Activated CD4-positive, alpha-beta T cell treated with anti-CD3 and anti-CD28 coated beads, Interleukin-2, amount 50 U/mL, for 1 hour (primary cell): ENCODE measurements at regions not wholly inside any gene's neighbourhood (a gene's known extent, or its start where the extent isn't known, plus 50 kb on each side); places are given as distances from the start of the nearest gene placed in this dataset.

Source experiments
- DNase-seq: peaks from one replicate; pipeline ENCODE4 v3.0.0-alpha.2; 2020

DNA sequence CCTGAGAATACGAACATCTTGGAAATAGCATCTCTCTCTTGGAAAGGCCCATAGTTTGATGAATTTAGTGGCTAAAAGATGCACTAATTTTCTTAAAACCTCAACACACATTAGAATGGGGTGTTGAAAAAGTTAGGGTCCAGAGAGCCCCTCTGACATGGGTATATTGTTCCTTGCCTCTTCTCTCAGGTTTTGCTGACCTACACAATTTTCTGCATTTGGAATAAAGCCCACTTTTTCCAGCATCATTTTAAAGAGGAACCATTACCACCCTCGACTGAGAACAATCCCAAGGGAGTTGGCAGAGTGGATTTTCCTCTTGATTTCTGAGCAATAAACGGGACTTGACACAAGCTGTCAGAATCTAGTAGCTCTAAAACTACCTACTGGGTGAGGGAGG is 156.1 kb downstream of the PMP22 start:
- DNase-seq, result no peak

DNA sequence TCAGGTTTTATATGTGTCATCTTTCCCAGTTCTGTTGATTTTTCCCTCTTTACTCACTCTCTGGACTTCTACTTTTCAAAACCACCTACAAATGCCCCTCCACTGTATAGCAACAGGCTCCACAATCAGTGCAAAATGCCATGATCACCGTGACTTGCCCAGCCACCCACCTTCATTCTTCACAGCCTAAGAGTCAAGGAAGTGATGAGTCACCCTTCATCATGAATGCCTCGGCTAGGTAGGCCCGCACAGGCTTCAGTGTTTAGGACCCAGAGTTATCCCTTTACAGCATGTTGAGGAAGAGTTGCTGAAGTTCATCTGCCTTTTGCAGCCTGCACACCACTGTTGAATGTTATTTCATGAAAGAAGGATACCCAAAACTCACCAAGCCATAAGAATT is 158.6 kb downstream of the PMP22 start:
- DNase-seq, result no peak

DNA sequence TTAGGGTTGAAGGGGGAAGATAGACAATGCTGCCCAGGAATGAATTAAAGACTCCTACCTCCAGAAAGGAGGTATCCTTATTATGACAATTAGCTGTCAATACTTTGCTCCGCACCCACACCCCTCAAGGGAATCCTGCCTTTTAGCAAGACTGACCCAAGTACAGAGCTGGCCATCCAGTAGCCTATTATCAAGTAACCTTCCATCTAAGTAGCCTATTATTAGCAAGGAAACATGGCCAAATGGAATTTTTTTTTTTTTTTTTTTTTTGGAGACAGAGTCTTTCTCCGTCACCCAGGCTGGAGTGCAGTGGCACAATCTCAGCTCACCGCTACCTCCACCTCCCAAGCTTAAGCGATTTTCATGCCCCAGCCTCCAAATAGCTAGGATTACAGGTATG is 161.3 kb downstream of the PMP22 start:
- no peak for DNase-seq

DNA sequence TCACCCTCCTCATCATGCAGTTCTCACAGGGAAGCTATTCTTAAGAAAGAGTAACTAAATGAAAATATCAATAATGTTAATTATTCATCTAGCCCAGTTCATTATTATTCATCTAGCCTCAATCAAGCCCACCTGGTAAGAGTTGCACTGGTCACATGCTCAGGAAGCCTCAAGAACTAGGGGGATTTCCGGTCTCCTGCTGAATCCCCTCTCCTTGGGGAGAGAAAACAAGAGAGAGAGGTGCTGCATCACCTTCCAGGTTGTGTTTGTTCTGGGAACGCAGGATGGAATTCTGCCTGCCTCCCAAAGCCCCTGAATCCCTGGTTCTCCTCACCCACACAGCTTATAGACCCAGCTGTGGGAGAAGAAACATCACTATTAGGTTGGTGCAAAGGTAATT is 164.0 kb downstream of the PMP22 start:
- DNase-seq, result no peak

DNA sequence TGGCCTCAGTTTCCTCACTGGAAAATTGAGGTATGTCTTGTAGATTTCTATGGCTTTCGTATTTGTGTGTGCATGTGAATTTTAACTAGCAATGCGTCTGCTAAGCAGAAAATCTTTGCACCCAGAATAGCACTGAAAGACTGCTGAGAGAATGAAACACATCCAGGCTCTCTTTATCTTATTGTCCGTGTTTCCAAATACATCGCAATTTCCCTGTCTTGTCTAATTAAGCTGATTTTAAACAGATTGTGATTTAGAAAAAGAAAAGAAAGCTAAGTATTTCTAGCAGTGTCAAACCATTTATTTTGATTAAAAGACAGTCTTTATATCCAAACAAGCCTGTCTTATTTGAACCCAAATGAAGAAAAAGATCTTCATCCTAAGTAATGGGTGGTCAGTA is 168.6 kb downstream of the PMP22 start:
- no peak for DNase-seq

DNA sequence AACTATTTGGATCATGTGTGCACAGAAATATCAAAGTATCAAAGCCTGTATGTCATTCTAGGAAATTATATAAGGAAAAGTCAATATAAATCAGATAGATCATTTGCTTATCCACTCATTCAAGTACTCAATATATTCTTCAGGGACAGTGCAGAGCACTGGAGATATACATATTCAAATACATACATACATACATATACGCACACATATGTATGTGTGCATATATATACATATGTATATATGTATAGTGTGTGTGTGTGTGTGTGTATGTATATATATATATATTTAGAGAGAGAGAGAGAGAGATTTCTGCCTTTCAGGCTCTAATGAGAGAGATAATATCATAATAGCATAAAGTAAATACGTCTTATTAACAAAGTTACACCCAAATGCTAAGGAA is 169.2 kb downstream of the PMP22 start:
- DNase-seq, result no peak

DNA sequence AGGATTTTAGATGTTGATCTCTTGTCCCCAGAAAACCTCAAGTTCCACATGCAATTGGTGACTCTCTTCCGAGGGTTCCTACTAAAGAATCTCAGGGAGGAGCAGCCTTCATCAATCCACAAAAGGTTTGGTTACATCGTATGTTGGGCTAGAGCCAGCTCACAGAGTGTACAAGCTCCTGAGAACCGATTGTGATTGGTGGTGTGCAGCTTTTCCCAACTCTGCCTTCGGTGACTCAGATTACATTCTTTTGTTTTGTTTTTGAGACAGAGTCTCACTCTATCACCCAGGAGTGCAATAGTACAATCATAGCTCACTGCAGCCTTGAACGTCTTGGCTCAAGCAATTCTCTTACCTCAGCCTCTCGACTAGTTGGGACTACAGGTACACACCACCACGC is 172.4 kb downstream of the PMP22 start:
- no peak for DNase-seq

DNA sequence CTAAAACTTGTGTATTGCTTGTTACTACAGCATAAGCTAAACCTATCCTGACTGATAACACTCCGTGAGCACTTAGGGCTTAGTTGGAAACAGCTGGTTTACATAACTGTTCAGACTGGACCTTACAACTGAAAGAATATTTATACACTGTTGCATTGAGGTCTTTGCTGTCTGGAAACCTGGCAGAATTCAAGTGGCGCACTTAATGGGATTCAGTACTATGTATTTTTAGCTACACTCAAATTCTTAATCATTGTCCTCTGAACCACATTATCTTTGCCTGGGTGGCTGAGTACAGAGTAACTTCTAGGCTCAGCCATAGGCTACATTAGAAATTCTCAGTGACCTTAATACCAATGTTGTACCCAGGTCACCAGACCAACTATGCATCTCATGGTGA is 172.9 kb downstream of the PMP22 start:
- DNase-seq, result no peak

DNA sequence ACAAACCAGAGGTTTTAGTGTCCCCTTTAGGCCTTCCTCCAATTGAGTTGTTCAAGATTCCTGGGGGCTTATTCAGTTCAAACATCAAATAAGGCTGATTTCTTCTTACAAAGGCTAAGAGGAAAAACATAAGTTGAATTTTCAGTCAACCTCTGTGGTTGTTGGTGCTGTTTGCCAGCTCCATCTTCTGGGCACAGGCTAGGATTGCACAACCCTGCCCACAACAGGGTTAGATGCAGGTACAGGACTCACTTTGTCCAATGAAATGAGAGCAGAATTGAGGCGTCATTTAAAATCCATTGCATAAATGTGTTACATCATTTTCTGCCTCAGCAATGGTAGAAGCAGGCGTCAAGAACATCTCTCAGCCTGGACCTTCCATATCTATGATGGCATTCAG is 173.3 kb downstream of the PMP22 start:
- no peak for DNase-seq

DNA sequence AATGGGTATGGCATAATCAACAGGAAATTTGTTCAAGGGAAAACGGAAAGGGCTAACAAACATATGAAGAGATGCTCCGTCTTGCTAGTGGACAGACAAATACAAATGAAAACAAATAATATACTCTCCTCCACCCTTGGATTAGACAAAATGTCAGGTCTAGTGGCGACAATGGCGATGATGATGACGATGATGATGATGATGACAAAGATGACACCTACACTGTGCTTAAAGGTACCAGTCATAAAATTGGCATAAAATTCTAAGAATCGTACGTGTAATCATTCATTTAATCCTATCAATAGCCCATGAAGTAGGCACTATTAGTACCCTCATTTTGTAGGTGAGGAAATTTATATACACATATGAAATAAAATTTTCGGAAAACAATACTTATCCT is 174.6 kb downstream of the PMP22 start:
- DNase-seq, result no peak

DNA sequence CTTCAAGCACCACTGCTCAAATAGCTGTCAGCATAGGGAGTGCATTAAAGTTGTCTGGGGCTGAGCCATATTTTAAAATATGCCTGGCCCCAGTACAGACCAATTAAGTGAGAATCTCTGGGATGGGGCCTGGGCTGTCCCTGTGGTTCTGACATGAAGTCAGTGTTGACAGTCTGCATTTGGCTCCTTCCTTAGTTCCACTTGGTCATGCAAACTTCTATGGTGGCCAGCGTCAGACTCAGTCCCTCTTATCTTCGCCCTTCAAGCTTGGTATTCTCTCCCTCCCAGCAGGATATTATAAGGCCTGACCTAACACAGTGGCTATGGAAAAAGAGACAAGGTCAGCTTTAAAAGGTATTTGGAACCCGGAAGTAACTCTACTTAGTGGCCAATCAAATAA is 177.2 kb downstream of the PMP22 start:
- DNase-seq, result no peak

DNA sequence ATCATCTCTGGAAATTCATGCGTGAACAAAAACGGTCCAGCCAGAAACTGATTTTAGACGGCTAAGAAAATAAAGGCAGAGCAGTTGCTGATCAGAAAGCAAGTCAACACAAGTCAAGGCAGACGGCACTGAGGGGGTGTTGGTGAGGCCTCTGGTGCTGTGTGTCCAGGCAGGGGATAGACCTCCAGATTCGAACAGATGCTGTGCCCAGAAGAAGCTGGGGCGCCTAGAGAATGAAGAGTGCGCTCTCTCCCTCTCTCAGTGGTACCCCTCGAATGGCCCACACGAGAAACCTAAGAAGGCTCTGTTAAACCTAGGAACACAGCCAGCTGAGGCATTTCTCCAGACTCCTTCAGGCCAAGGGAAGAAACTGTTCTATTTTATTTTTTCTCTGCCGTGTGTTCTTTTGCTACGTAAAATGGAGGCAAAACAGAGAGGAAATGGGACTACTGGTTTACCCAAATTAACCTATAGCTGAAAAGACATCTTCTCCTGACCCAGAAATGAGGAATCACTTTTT is 178.3 kb downstream of the PMP22 start:
- no peak for DNase-seq

DNA sequence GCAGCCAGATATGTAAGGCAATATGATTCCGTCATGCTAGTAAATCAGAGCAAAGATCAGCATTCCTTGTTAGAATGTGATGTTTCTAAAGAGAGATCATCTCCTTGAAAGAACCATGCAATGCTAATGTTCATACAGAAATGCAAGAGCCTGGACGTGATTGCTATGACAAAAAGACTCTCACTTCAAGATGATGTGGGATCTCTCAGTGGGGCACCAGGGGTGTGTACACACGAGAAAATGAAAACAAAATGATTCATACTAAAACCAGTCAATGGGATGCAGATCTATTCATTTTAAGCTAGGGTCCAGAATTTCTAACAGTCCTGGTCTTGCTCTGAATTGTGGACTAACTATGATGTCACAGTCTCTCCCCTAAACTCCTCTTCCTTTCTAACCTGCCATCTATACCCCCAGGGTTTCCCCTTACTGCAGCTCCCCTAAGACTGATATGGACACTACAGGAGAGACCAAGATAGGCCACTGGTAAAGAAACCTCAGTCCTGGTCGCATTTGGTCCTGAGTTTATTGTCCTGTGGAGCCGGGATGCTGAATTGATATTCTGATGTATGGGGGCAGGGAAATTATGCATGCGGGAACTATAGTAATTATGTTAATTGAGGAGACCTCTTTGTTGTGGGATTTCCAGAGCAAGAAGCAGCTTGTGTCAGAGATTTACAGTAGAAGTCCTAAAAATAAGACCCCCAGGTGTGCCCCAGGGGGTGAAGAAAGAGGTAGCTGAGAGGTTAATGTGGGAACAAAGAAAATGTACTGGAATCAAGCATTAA is 179.0 kb downstream of the PMP22 start:
- no peak for DNase-seq

DNA sequence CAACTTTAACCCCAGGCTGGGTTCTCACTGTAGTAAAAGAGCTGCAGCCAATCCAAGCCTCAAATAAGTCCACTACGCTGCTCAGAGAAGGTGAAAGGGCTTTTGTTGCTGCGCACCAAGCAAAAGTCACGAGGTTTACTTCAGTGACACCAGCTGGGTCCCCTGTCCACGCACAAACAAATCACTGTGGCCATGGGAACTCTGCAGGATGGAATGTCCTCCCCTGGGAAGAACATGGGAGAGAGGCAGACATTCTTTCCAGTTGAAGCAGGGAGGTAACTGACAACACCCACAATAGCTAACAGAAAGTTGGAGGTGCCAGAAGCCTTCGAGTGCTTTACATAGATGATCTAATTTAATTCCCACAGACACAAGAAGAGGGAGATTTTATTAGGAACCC is 181.9 kb downstream of the PMP22 start:
- DNase-seq, result no peak

DNA sequence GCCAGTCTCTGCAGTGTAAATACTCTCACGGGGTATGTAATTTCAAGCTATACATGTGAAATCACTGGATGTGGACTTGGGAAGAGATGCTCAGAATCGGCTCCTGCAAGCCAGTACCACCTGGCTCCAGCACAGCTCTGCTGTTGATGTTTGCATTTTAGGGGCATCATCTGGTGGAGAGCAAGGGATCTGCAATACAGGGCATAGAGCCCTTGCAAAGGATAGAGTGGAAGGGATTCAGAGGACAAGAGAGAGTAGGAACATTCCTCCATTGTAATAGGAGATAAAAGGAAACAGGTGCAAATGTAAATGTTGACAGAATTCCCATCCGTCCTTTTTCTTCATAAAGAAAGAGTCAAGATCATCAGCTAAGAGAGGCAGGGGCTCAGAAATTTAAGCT is 184.1 kb downstream of the PMP22 start:
- DNase-seq, result no peak

DNA sequence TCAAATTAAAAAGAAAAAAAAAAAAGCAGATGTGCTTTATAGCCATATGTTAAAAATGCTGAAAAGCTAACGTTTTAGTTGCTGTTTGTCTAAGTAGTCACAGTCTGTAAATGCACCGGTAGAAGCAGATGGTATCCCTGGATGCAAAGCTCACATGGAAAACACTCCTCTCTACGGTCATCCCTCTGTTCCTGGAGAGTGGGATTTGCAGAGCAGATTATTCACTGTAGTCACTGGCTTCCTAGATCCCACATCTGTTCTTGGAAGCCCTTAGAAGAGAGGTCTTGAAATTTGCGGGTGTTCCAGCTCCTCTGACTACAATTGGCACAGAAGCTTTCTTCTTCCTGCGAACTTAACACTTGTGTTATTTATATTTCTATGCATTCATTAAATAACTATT is 186.6 kb downstream of the PMP22 start:
- DNase-seq, result no peak

DNA sequence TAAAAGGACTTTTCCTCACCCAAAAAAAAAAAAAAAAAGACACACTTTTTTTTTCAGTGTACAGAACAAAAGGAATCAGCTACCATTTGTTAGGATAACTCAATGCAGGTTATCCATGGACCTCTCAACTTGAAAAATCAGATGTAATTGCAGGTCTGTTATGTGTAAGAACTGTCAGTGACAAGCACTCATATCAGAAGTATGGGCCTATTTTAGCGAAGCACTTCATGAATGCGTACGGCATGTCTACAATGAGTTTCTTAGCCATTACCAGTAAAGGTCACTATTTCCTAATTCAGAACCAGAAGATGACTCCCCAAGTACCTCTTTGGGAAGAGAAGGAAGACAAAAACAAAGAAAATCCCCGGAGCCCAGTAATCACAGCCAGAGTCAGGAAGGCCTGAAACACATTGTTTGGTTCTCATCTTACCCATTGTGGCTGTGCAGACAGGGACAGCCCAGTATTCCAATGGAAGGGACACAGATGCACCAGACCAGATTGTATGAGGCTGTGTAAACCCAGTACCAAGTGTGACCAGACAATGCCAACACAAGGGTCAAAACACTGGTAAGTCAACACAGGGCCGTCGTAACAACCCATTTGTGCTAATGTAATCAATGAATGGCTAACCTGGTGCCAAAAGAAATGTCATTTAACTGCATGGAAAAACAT is 188.0 kb downstream of the PMP22 start:
- DNase-seq, result no peak

DNA sequence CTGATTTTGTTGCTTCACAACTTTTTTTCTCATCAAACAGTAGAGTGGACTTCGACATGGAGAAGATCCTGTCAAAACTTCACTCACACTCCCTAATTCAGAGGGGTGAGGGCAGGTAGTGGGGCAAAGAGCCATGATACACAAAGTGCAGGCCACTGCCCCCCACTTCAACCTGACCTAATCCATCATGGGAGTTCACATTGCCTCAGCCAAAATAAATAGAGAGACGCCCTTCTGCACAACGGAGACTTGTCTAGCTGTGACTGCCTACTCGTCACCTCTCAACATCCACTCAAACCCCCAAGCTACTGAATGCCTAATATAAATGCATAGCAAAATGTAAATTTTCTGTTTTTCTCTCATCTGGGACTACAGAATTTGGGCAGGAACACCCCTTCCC is 213.2 kb downstream of the PMP22 start:
- no peak for DNase-seq

DNA sequence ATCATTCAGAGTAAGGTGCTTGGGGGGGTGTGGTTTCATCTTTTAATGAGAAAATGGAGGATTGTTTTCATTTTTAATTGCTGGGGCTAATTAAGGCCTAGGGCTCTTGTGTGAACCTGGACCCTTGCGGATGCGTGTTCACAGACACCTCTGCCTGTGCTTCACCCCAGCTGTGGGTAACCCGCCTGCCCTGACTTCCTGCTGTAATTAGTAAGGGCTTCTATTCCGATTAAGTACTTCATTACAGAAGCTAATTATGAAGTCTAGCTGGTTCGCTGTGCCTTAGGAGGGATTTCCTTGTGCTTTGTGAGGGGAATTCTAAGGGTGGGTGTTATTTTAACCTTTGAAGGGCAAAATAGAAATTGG is 215.3 kb downstream of the PMP22 start:
- no peak for DNase-seq

DNA sequence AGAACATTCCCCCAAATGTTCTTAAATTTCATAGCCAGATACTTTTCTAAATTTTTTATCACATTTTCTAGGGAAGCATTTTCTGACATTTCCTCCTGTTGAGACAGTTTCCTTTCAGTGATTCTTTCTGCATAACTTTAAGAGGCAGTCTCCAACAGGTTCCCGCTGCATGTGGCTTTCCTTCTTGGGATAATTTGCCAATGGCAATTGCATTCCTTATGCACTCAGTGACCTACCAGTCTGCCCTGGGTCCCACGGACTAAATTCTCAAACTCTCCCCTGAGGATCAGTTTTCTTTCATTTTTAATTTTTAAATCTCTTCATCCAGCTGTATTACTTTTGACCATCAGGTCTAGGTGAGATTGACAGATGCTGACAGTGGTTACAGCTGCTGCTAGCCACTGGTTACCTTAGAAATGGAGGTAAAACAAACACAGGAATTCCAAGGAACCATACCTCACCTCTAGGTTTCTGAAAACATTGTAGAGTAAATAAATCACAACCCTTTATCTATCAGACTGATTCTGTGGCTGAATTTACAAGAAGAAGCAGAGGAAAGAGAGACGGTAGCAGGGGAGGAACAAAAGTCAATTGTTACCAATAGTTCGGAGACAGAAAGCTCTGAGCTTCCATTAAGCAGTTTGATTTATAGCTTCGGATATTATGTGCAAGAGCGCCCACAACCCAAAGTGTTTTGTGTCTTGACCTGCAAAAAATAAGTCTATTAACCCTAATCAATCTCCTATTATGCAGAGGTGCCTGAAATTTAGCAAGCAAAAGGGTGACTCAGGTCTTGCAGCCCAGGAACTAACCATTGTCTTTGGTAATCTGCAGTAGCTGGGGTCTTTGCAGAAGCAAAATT is 216.0 kb downstream of the PMP22 start:
- no peak for DNase-seq

DNA sequence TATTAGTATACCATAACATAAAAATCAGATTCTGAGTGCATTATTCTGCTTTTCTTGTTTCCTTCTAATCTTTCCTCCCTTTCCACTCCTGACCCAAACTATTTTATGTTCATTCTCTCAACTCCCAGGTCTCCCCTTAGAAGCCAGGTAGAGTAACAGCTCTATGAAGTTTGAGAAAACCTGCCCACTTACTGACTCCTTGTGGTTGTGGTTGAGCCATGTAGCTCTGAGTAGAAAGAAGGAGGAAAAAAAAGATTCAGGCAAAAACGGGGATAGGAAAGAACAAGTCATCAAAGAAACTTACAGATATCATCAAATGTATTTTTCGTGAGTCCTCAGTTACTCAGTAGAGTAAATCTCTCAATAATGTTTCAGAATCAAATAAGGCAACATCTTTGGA is 216.7 kb downstream of the PMP22 start:
- DNase-seq, result no peak

DNA sequence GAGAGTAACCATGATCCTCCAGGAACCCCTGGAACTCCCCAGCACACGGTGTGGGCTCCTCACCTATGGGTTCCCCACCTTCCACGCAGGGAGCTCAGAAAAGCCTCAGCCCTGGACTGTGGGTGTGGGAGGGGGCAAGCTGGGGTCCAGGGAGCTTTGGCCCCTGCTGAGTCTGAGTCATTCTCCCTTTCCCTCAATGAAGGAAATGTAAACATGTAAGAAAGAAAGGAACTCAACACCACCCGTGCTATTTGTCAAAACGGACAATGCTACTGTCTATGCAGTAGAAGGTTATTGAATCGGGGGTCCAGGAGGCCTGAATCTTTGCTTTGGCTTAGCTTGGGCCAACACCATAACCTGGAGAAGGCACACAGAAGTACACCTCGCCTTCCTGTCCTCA is 222.8 kb downstream of the PMP22 start:
- DNase-seq, result no peak

DNA sequence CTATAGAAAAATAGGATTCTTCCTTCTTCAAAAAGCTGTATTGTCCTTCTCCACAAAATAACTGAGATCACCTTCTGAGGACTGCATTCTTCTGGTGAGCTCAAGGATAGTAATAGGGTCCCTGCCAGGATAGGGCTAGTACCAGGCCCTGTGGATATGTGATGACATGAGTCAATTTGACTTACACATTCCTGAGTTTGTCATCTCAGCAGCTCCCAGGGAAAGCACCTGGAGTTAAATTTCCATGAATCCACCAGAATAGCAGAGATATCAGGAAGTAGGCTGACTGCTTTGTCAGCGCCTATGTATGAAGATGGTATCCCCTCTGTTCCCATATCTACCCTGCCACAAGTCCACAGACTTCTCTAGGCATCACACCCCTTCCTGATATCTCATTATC is 225.8 kb downstream of the PMP22 start:
- no peak for DNase-seq

DNA sequence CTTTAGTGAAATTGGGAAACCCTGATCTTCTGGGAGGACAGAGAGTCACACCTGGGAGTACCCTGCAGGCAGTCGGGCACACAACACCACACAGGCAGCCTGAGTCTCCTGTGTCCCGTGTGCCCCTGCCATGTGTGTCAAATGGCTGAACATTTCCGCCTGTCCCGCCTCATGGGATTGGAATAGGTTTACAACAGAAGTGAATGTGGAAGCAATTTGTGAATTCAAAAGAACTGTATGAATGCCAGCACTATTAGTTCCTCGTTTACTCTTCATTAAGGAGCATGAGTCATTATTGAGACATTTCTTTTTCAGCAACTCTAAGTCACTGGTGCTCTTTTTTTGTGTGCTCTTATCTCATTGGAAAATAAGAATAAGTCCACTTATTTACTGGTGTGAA is 226.5 kb downstream of the PMP22 start:
- DNase-seq, result no peak
